ENCODE measurements at regions not wholly inside any gene's neighbourhood (a gene's known extent, or its start where the extent isn't known, plus 50 kb on each side); places are given as distances from the start of the nearest gene placed in this dataset.

DNA sequence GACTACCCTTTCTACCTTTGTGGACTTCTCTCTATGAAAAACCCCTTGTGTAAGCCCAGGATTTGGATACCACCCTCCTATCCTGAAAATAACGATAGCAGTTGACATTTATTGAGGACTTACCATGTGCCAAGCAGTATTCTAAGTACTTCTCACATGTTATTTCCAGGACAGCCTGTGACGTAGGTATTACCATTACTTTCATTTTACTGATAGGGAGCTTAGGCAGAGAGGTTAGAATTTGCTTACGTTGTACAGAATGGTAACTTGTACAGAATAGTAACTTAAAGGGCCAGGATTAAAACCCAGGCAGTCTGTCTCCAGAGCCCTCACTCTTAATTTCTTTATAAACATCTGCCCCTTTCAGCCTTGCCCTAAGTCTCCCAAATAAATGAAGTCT is 138.3 kb downstream of the NTMT2 start:
- TF ChIP-seq, protein P1, sequence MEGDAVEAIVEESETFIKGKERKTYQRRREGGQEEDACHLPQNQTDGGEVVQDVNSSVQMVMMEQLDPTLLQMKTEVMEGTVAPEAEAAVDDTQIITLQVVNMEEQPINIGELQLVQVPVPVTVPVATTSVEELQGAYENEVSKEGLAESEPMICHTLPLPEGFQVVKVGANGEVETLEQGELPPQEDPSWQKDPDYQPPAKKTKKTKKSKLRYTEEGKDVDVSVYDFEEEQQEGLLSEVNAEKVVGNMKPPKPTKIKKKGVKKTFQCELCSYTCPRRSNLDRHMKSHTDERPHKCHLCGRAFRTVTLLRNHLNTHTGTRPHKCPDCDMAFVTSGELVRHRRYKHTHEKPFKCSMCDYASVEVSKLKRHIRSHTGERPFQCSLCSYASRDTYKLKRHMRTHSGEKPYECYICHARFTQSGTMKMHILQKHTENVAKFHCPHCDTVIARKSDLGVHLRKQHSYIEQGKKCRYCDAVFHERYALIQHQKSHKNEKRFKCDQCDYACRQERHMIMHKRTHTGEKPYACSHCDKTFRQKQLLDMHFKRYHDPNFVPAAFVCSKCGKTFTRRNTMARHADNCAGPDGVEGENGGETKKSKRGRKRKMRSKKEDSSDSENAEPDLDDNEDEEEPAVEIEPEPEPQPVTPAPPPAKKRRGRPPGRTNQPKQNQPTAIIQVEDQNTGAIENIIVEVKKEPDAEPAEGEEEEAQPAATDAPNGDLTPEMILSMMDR (conservative IDR thresholded peaks at IDR 0.05; ENCODE audit: low read depth in 2 of 2) = no peak
- TF ChIP-seq POLR2AphosphoS5 (IDR thresholded peaks at IDR 0.05; ENCODE audit: low read depth) (no peak), EZH2 (IDR thresholded peaks at IDR 0.05; ENCODE audit: low read depth, unreplicated experiment) (no peak), ZNF331 (CRISPR knock-in tag; IDR thresholded peaks at IDR 0.05; ENCODE audit: low read depth) (no peak), EZH2phosphoT487 (IDR thresholded peaks at IDR 0.05; ENCODE audit: unreplicated experiment) (no peak), CREB1 (CRISPR knock-in tag; IDR thresholded peaks at IDR 0.05; ENCODE audit: low read depth) (no peak), ZNF114 (CRISPR knock-in tag; IDR thresholded peaks at IDR 0.05) (no peak), STAT1 (IDR thresholded peaks at IDR 0.05; ENCODE audit: unreplicated experiment) (no peak), JUNB (IDR thresholded peaks at IDR 0.05; ENCODE audit: unreplicated experiment) (no peak)
- TF ChIP-seq, protein P2, sequence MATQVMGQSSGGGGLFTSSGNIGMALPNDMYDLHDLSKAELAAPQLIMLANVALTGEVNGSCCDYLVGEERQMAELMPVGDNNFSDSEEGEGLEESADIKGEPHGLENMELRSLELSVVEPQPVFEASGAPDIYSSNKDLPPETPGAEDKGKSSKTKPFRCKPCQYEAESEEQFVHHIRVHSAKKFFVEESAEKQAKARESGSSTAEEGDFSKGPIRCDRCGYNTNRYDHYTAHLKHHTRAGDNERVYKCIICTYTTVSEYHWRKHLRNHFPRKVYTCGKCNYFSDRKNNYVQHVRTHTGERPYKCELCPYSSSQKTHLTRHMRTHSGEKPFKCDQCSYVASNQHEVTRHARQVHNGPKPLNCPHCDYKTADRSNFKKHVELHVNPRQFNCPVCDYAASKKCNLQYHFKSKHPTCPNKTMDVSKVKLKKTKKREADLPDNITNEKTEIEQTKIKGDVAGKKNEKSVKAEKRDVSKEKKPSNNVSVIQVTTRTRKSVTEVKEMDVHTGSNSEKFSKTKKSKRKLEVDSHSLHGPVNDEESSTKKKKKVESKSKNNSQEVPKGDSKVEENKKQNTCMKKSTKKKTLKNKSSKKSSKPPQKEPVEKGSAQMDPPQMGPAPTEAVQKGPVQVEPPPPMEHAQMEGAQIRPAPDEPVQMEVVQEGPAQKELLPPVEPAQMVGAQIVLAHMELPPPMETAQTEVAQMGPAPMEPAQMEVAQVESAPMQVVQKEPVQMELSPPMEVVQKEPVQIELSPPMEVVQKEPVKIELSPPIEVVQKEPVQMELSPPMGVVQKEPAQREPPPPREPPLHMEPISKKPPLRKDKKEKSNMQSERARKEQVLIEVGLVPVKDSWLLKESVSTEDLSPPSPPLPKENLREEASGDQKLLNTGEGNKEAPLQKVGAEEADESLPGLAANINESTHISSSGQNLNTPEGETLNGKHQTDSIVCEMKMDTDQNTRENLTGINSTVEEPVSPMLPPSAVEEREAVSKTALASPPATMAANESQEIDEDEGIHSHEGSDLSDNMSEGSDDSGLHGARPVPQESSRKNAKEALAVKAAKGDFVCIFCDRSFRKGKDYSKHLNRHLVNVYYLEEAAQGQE (IDR thresholded peaks at IDR 0.05; ENCODE audit: unreplicated experiment) = no peak
